ENCODE measurements at regions not wholly inside any gene's neighbourhood (a gene's known extent, or its start where the extent isn't known, plus 50 kb on each side); places are given as distances from the start of the nearest gene placed in this dataset.
"Not testable (repeated sequence)": the region's sequence is repeated elsewhere in the genome, so short reads cannot be mapped to it uniquely, and the experiment has no call there.

DNA sequence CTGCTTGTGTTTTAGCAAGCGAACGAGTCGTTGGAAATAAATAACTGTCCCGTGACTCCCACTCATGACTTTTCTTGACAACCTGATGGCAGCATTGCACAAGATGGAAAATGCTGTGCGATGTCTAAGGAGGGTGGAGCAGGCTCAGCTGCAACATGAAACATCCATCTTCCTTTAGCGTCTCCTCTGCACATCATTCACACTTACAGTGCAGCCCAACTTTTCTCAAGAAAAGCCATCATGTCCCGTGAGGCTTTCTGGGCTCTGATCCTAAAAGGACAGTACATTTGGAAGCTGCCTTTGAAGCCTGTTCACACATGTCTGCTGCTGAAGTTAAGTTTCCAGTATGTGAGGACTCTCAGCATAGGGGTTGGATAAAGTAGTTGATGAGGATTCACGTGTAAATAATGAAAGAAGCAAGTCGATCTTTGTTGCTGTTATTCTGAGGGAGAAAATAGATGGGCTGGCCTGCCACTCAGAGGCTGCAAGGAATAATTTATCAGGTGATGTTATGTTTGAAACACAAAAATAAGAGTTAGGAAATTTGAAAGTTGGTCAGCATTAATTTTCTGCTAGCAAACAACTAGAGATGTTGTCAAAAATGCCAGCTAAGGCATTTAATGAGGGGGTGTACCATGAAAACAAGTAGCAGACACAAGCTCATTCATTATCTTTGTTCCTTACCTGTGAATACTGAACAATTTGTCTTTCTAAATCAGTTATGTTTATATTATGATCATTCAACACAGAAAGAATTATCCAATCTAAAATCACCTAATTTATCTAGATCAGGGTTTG lies 328.7 kb upstream of the ZFP42 start:
- CTCF ChIA-PET, result no interaction called here

DNA sequence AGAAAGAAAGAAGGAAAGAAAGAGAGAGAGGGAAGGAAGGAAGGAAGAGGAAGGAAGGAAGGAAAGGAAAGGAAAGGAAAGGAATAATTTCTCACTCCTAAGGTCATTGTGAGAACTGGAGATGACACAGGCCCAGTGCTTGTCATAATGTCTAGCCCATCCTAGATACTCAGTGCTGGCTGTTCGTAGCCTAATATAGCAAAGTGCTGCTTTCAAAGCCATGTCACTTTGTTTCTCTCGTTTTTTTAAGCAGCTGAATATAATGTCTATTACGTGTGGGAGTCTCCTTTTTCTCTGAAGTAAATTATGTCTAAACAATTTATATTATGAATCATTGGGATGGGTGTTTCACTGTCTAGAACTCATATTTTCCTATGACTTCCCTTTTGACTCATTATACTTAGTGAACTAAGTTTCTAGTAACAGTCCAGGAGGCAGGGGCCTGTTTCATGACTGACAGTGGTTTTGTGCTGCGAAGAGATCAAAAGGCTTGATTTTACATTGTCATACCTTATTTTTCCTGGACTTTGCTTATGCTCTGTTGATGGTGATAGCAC lies 327.0 kb upstream of the ZFP42 start:
- POLR2A ChIA-PET, result no interaction called here
- CTCF ChIA-PET, result no interaction called here

More for the DNA sequence above, 328.7 kb upstream of the ZFP42 start:
- POLR2A ChIA-PET, result no interaction called here

GRCh38 chr4:187671521-187671920 lies 324.1 kb upstream of the ZFP42 start:
- POLR2A ChIA-PET, result not testable (repeated sequence)

DNA sequence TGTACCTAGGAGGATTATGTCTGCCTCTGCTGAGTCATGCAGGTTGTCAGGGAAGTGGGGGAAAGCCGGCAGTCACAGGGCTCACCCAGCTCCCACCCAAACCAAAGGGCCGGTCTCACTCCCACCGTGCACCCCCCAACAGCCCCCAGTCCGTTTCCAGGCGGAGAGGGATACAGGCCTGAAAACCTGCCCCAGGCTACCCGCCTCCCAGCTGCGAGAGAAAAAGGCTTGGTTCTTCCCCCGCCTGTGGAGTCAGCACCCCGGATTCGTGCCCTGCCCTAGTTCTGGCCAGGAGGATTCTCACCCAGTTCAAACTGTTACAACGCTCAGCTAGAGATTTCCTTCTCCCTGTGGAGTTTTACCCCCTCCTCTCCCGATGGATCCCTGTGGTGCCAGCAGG lies 323.6 kb upstream of the ZFP42 start:
- POLR2A ChIA-PET, CTCF ChIA-PET: not testable (repeated sequence)

More at GRCh38 chr4:187671521-187671920, 324.1 kb upstream of the ZFP42 start:
- CTCF ChIA-PET, result not testable (repeated sequence)

DNA sequence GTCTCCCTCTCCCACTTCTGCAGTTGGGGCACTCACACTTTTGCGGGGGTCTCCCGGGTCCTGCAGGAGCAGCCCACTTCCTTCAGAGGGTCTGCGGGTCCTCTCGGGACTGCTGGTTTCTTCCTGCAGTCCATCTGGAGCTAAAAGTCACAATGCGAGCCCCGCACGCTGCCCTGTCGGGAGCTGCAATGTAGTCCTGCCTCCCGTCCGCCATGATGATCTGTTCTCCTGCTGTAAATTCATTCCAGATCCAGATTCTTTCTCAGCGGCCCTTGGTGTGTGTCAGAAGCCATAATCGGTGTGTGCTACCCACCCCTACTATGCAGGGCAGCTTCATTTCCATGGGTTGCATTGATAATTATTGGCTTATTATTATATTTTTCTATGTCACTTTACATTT lies 323.0 kb upstream of the ZFP42 start:
- POLR2A ChIA-PET, CTCF ChIA-PET: not testable (repeated sequence)

GRCh38 chr4:187679450-187679849 lies 316.1 kb upstream of the ZFP42 start:
- POLR2A ChIA-PET, result no interaction called here
- CTCF ChIA-PET, result no interaction called here

DNA sequence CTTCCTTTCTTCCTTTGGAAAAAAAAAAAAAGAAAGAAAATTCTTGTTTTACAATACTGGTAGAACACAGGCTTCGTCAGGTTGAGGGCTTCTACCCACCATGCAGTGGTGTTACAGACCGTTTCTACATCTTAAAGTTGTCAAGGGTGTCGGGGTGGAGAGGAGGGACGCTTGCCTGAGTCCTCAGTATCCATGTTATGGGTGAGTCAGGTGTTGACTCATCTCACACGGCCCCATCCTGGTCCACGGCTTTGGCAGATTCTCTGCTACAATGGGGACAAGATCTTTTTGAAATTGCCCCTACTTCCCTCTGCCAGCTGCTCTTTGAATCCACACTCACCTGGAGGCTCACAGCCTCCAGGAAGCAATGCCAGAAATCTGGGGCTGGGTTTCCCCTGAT lies 310.3 kb upstream of the ZFP42 start:
- CTCF ChIA-PET, result no interaction called here
- POLR2A ChIA-PET, result no interaction called here

- CTCF ChIA-PET, result no interaction called here
Measured at GRCh38 chr4:187687697-187688096, 307.9 kb upstream of the ZFP42 start.

GRCh38 chr4:187692626-187693025 lies 302.9 kb upstream of the ZFP42 start:
- ChIA-PET CTCF (no interaction called here), POLR2A (no interaction called here)

More at GRCh38 chr4:187687697-187688096, 307.9 kb upstream of the ZFP42 start:
- POLR2A ChIA-PET, result no interaction called here

GRCh38 chr4:187695531-187695930 lies 300.0 kb upstream of the ZFP42 start:
- CTCF ChIA-PET, POLR2A ChIA-PET: not testable (repeated sequence)

GRCh38 chr4:187711586-187711985 lies 284.0 kb upstream of the ZFP42 start:
- CTCF ChIA-PET, result no interaction called here
- POLR2A ChIA-PET, result no interaction called here

- POLR2A ChIA-PET, result no interaction called here
Measured at GRCh38 chr4:187714957-187715356, 280.6 kb upstream of the ZFP42 start.

GRCh38 chr4:187715466-187715865 lies 280.1 kb upstream of the ZFP42 start:
- ChIA-PET POLR2A (no interaction called here), CTCF (no interaction called here)

More at GRCh38 chr4:187714957-187715356, 280.6 kb upstream of the ZFP42 start:
- CTCF ChIA-PET, result no interaction called here

- ChIA-PET POLR2A (no interaction called here), CTCF (no interaction called here)
Measured at GRCh38 chr4:187724456-187724855, 271.1 kb upstream of the ZFP42 start.

DNA sequence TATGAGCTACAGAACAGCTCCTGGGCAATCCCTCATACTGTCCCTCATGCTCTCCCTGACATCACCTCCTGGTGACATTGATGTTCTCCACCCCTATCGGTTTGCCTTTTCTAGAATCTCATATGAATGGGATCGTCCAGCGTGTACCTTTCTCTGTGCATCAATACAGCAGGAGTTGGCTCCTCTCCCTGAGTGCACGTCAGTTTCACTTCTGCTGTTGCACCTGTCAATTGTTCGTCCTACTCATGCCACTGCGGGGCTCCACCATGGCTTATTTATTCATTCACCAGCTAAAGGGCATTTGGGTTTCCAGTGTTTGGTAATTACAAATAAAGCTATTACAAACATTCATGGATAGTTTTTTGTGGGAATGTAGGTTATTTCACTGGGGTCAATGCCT lies 269.1 kb upstream of the ZFP42 start:
- CTCF ChIA-PET, result no interaction called here

GRCh38 chr4:187732524-187732923 lies 263.0 kb upstream of the ZFP42 start:
- ChIA-PET CTCF (no interaction called here), POLR2A (no interaction called here)

More for the DNA sequence above, 269.1 kb upstream of the ZFP42 start:
- POLR2A ChIA-PET, result no interaction called here

DNA sequence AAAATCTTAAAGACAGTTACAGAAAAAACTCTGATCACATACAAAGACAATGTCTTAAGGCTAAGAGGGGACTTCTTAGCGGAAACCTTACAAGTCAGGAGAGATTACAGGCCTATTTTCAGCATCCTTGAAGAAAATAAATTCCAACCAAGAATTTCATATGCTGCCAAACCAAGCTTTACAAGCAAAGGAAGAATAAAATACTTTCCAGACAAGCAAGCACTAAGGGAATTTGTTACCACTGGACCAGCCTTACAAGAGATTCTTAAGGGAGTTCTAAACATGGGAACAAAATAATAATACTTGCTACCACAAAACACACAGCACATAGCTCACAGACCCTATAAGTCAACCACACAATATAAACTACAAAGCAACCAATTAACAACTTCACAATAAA lies 255.8 kb upstream of the ZFP42 start:
- CTCF ChIA-PET, result no interaction called here
- POLR2A ChIA-PET, result no interaction called here

- ChIA-PET POLR2A (no interaction called here), CTCF (no interaction called here)
Measured at GRCh38 chr4:187744911-187745310, 250.7 kb upstream of the ZFP42 start.

GRCh38 chr4:187750652-187751051 lies 244.9 kb upstream of the ZFP42 start:
- POLR2A ChIA-PET, CTCF ChIA-PET: not testable (repeated sequence)

GRCh38 chr4:187767158-187767557 lies 228.4 kb upstream of the ZFP42 start:
- POLR2A ChIA-PET, result no interaction called here
- CTCF ChIA-PET, result no interaction called here

DNA sequence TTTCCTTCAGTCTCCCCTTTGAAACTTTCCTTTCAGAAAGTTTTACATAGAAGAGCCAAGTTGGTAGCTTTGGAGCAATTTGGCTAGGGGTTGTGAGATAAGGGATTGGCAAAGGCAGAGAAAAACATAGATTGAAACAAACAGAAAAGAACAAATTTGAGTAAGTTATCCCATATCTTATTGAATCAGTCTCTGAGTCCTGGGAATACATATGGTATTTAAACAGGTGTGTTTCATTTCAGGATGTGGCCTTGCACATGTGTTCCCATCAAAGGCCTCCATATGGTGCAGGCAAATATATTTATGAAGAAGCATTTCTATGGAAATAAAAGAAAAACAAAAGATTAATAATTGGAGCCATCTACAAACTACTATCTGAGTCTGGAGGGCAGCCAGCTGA lies 227.9 kb upstream of the ZFP42 start:
- ChIA-PET CTCF (no interaction called here), POLR2A (interaction anchor here (0.7 kb wide), 1 partner anchor 440 kb away, joined by 6 read pairs; no protein-coding TSS in a partner anchor)

DNA sequence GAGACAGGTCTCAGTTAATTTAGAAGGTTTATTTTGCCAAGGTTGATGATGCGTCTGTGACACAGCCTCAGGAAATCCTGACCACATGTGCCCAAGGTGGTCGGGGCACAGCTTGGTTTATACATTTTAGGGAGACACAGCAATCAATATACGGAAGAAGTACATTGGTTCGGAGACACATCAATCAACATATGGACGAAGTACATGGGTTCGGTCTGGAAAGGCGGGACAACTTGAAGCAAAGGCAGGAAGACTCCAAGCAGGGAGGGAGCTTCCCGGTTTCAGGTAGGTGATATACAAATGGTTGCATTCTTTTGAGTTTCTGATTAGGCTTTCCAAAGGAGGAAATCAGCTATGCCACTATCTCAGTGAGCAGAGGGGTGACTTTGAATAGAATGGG lies 225.2 kb upstream of the ZFP42 start:
- POLR2A ChIA-PET, result no interaction called here
- CTCF ChIA-PET, result no interaction called here

All from activated CD8-positive, alpha-beta memory T cell treated with anti-CD3 and anti-CD28 coated beads for 36 hours (primary cell).